SK-N-SH (cell line): ENCODE measurements at regions not wholly inside any gene's neighbourhood (a gene's known extent, or its start where the extent isn't known, plus 50 kb on each side); places are given as distances from the start of the nearest gene placed in this dataset.

Source experiments
- CTCF ChIA-PET: fragments of 300-600, 350-600 bp; formaldehyde crosslinking; extraction: SDS; loops from one replicate; lab custom pipeline; 2021; lab: Yijun Ruan, JAX
- POLR2A ChIA-PET: fragments of 350-600 bp; sonication (Branson Sonifier 250); formaldehyde crosslinking; extraction: SDS; loops from one replicate; lab custom pipeline; 2020; ENCODE audit warnings: antibody characterized with exemption, inconsistent platforms; lab: Yijun Ruan, JAX
- DNase-seq: peaks from one replicate; pipeline ENCODE4 v3.0.0; 2012
- H2AFZ ChIP-seq: fragments of 200-600 bp; sonication (generic); 2 replicates; pipeline ENCODE4 v1.8.1; 2016; ENCODE audit warnings: antibody characterized with exemption, mild to moderate bottlenecking, low read depth
- H3F3A ChIP-seq: fragments of 200-600 bp; sonication (generic); replicated peaks from 2 replicates; pipeline ENCODE3; 2016; ENCODE audit warnings: antibody characterized with exemption, mild to moderate bottlenecking; ENCODE audit not compliant: insufficient read depth
- H3K27ac ChIP-seq, 2 experiments: fragments of 200-500 bp in 1 of 2; fragments of 200-600 bp in 1 of 2; sonication (Bioruptor generic) in 1 of 2; sonication (generic), shearing (Covaris generic) in 1 of 2; 2 replicates each; pipeline versions ENCODE4 v1.5.1 to v1.6.1; 2014 to 2016; ENCODE audit warnings: low read depth in 2 of 2, inconsistent platforms in 1 of 2, low read length in 1 of 2, mild to moderate bottlenecking in 1 of 2, mixed read lengths in 1 of 2
- H3K27me3 ChIP-seq: fragments of 200-600 bp; sonication (generic), shearing (Covaris generic); 2 replicates; pipeline ENCODE4 v1.6.1; 2016; ENCODE audit warnings: mixed run types; ENCODE audit not compliant: insufficient read depth
- H3K36me3 ChIP-seq, 2 experiments: fragments of 200-500 bp in 1 of 2; fragments of 200-600 bp in 1 of 2; sonication (Bioruptor generic) in 1 of 2; sonication (generic) in 1 of 2; replicated peaks in 1 of 2; 2 replicates each; pipeline versions ENCODE3 to v1.5.1; 2014 to 2016; ENCODE audit warnings: low read length in 1 of 2, mild to moderate bottlenecking in 1 of 2; ENCODE audit not compliant: insufficient read depth in 2 of 2, control insufficient read depth in 1 of 2
- H3K4me1 ChIP-seq, 2 experiments: fragments of 200-500 bp in 1 of 2; fragments of 200-600 bp in 1 of 2; sonication (Bioruptor generic) in 1 of 2; sonication (generic), shearing (Covaris generic) in 1 of 2; 2 replicates each; pipeline versions ENCODE4 v1.5.1 to v1.6.1; 2014 to 2016; ENCODE audit warnings: low read depth in 1 of 2, low read length in 1 of 2, mixed run types in 1 of 2; ENCODE audit not compliant: insufficient read depth in 2 of 2, control insufficient read depth in 1 of 2
- H3K4me2 ChIP-seq: fragments of 200-600 bp; sonication (generic), shearing (Covaris generic); 2 replicates; pipeline ENCODE4 v1.6.1; 2017; ENCODE audit warnings: mixed run types
- H3K4me3 ChIP-seq, 2 experiments: fragments of 200-500 bp in 1 of 2; fragments of 200-600 bp in 1 of 2; sonication (Bioruptor generic) in 1 of 2; sonication (generic), shearing (Covaris generic) in 1 of 2; 2 replicates each; pipeline versions ENCODE4 v1.5.1 to v1.8.1; 2014 to 2016; ENCODE audit warnings: low read depth in 2 of 2, inconsistent platforms in 1 of 2, low read length in 1 of 2, mild to moderate bottlenecking in 1 of 2, mixed read lengths in 1 of 2, moderate library complexity in 1 of 2
- H3K79me2 ChIP-seq: fragments of 200-600 bp; sonication (generic); 2 replicates; pipeline ENCODE4 v1.8.1; 2017; ENCODE audit warnings: mild to moderate bottlenecking; ENCODE audit not compliant: insufficient read depth
- H3K9ac ChIP-seq: fragments of 200-600 bp; sonication (generic); 2 replicates; pipeline ENCODE4 v1.6.1; 2017; ENCODE audit warnings: mixed run types
- H3K9me2 ChIP-seq: fragments of 200-600 bp; sonication (generic); 2 replicates; pipeline ENCODE4 v1.6.1; 2017; ENCODE audit warnings: mixed run types
- H3K9me3 ChIP-seq: fragments of 200-600 bp; sonication (generic); 2 replicates; pipeline ENCODE4 v1.6.1; 2017; ENCODE audit warnings: mixed run types, mild to moderate bottlenecking, moderate library complexity
- H4K20me1 ChIP-seq: fragments of 200-600 bp; sonication (generic); 2 replicates; pipeline ENCODE4 v1.6.1; 2017; ENCODE audit warnings: mild to moderate bottlenecking, mixed run types; ENCODE audit not compliant: insufficient read depth
- CHD2 ChIP-seq: fragments of 150-350 bp; IDR thresholded peaks from 2 replicates; pipeline ENCODE4 v1.6.1; 2018; ENCODE audit warnings: low read length; ENCODE audit not compliant: partially characterized antibody
- ELF1 ChIP-seq: IDR thresholded peaks from 2 replicates; pipeline ENCODE4 v1.4.0; 2012
- EZH2phosphoT487 ChIP-seq: fragments of 200-600 bp; sonication (generic); IDR thresholded peaks from 2 replicates; pipeline ENCODE4 v1.6.1; 2017; ENCODE audit warnings: low read depth, mixed run types, mild to moderate bottlenecking, antibody characterized with exemption, moderate library complexity, borderline replicate concordance
- FOSL2 ChIP-seq: IDR thresholded peaks from 2 replicates; pipeline ENCODE4 v1.4.0; 2012; ENCODE audit warnings: low read depth, mild to moderate bottlenecking, moderate library complexity, borderline replicate concordance
- FOXJ3 ChIP-seq: sonication (generic); formaldehyde crosslinking; IDR thresholded peaks from 2 replicates; pipeline ENCODE4 v1.5.1; 2020; ENCODE audit warnings: mild to moderate bottlenecking, missing genetic modification reagents
- FOXM1 ChIP-seq: IDR thresholded peaks from 2 replicates; pipeline ENCODE4 v1.4.0; 2012; ENCODE audit warnings: low read depth, mild to moderate bottlenecking
- JUND ChIP-seq: IDR thresholded peaks from 2 replicates; pipeline ENCODE4 v1.4.0; 2012
- MAX ChIP-seq: IDR thresholded peaks from 2 replicates; pipeline ENCODE4 v1.4.0; 2012; ENCODE audit warnings: low read depth
- MXI1 ChIP-seq: IDR thresholded peaks from 2 replicates; pipeline ENCODE4 v1.6.1; 2012; ENCODE audit warnings: mild to moderate bottlenecking, low read depth, low read length, improper control_type of control experiment
- RAD21 ChIP-seq: IDR thresholded peaks from 2 replicates; pipeline ENCODE4 v1.6.1; 2012; ENCODE audit warnings: mild to moderate bottlenecking, low read length
- REST ChIP-seq: IDR thresholded peaks from 2 replicates; pipeline ENCODE4 v1.6.1; 2012; ENCODE audit warnings: mild to moderate bottlenecking, low read depth, low read length, moderate library complexity
- SMC3 ChIP-seq: IDR thresholded peaks from 2 replicates; pipeline ENCODE4 v1.6.1; 2012; ENCODE audit warnings: low read depth, low read length, improper control_type of control experiment
- TAF1 ChIP-seq: IDR thresholded peaks from 2 replicates; pipeline ENCODE4 v1.6.1; 2012; ENCODE audit warnings: low read depth, mild to moderate bottlenecking, low read length, moderate library complexity, borderline replicate concordance
- TCF12 ChIP-seq: IDR thresholded peaks from 2 replicates; pipeline ENCODE4 v1.4.0; 2012
- TEAD4 ChIP-seq: IDR thresholded peaks from 2 replicates; pipeline ENCODE4 v1.4.0; 2012; ENCODE audit warnings: mild to moderate bottlenecking, borderline replicate concordance; ENCODE audit not compliant: insufficient read depth
- WGBS: methylation state at CpG from one replicate; pipeline ENCODE4 v1.1.6; 2017; ENCODE audit warnings: low lambda C conversion rate; 5-methylcytosine and 5-hydroxymethylcytosine counted together

GRCh38 chr12:67068204-67068731 lies 200.9 kb upstream of the CAND1 start:
- no peak overlapping the region for H3K27ac ChIP-seq
- no peaks in the 10 kb centered on the region for H3K36me3 ChIP-seq
- no peaks in the 10 kb centered on the region for H4K20me1 ChIP-seq
- peak overlapping the region; percentile 74; the same call in 1 of the 2 replicates for H3K4me2 ChIP-seq
- H3K4me1 ChIP-seq = peaks cover 0 to 4% of the 10 kb centered on the region in 2 experiments; a peak in 1 of 4 replicates
- TF ChIP-seq TEAD4 = no peak
- no peak for TF ChIP-seq REST
- no peak for TF ChIP-seq JUND
- POLR2A ChIA-PET = no interaction called here
- 8% methylated on average over 19 of the region's 20 CpGs for WGBS
- no peak overlapping the region for H2AFZ ChIP-seq
- H3F3A ChIP-seq = no peaks in the 10 kb centered on the region
- DNase-seq = peak; percentile 11
- no peaks in the 10 kb centered on the region for H3K9me2 ChIP-seq
- CTCF ChIA-PET = interaction anchor here (1.4 kb wide), 1 partner anchor 31 kb away, joined by 3 read pairs; no protein-coding TSS in a partner anchor
- no peak overlapping the region for H3K9ac ChIP-seq
- peak overlapping the region in 1 of 2 experiments; percentile 47; a peak in 1 of 4 replicates for H3K4me3 ChIP-seq
- no peaks in the 10 kb centered on the region for H3K9me3 ChIP-seq
- peaks cover 36% of the 10 kb centered on the region for H3K27me3 ChIP-seq
- H3K79me2 ChIP-seq = no peaks in the 10 kb centered on the region

GRCh38 chr12:67068761-67069450 lies 200.3 kb upstream of the CAND1 start:
- ChIA-PET CTCF (interaction anchor here (1.0 to 2.1 kb wide), 3 partner anchors 8 to 59 kb away, joined by 3 to 6 read pairs (median 4); no protein-coding TSS in a partner anchor), POLR2A (no interaction called here)
- Histone ChIP-seq H3K9me3 (no peaks in the 10 kb centered on the region), H3K4me2 (peak overlapping the region; percentile 74; the same call in 1 of the 2 replicates), H3K79me2 (no peaks in the 10 kb centered on the region), H3K4me3 (peak overlapping the region; percentile 45 to 60), H3K9ac (no peak overlapping the region), H3K36me3 (no peaks in the 10 kb centered on the region), H3K4me1 (peaks cover 0 to 4% of the 10 kb centered on the region in 2 experiments; a peak in 1 of 4 replicates), H3F3A (no peaks in the 10 kb centered on the region), H3K27me3 (peaks cover 36% of the 10 kb centered on the region), H4K20me1 (no peaks in the 10 kb centered on the region), H2AFZ (no peak overlapping the region), H3K27ac (no peak overlapping the region), H3K9me2 (no peaks in the 10 kb centered on the region)
- WGBS = 1% methylated on average over 19 of the region's 81 CpGs
- DNase-seq = peak; percentile 76
- TF ChIP-seq CHD2 (no peak), TAF1 (no peak), REST (no peak), FOXJ3 (no peak), SMC3 (no peak), EZH2phosphoT487 (no peak), FOXM1 (no peak), TCF12 (no peak), MAX (no peak), ELF1 (no peak), MXI1 (no peak), FOSL2 (no peak), RAD21 (no peak)
- TF ChIP-seq, all 33 proteins: peak for 0
